Esophagus (tissue), 2 donors: ENCODE measurements at regions not wholly inside any gene's neighbourhood (a gene's known extent, or its start where the extent isn't known, plus 50 kb on each side); places are given as distances from the start of the nearest gene placed in this dataset.
A peak's percentile ranks its signal among the peaks of the same experiment; 100 is the strongest.
"Not testable (repeated sequence)": the region's sequence is repeated elsewhere in the genome, so short reads cannot be mapped to it uniquely, and the experiment has no call there.

Experiments
- H3K27ac ChIP-seq, 2 donors: one replicate each; pipeline ENCODE4 v1.5.1; 2013; ENCODE audit warnings: low read depth in 2 of 2, mild to moderate bottlenecking in 2 of 2, inconsistent platforms in 1 of 2, low read length in 1 of 2, moderate library complexity in 1 of 2
- H3K27me3 ChIP-seq, 2 donors: one replicate each; pipeline ENCODE4 v1.6.1; 2013; ENCODE audit warnings: low read length in 2 of 2, control low read depth in 1 of 2, mild to moderate bottlenecking in 1 of 2; ENCODE audit not compliant: insufficient read depth in 2 of 2, control insufficient read depth in 1 of 2
- H3K36me3 ChIP-seq, 2 donors: one replicate each; pipeline ENCODE4 v1.6.1; 2013; ENCODE audit warnings: low read length in 1 of 2; ENCODE audit not compliant: control insufficient read depth in 2 of 2, insufficient read depth in 2 of 2
- H3K4me1 ChIP-seq, 2 donors: one replicate each; pipeline ENCODE4 v1.6.1; 2013; ENCODE audit warnings: low read length in 1 of 2; ENCODE audit not compliant: control insufficient read depth in 2 of 2, insufficient read depth in 2 of 2
- H3K4me3 ChIP-seq, 2 donors: one replicate each; pipeline ENCODE4 v1.5.1; 2013; ENCODE audit warnings: low read length in 2 of 2, mild to moderate bottlenecking in 2 of 2, low read depth in 1 of 2, moderate library complexity in 1 of 2
- H3K9me3 ChIP-seq, 2 donors: one replicate each; pipeline ENCODE4 v1.6.1; 2013; ENCODE audit warnings: mild to moderate bottlenecking in 2 of 2, low read depth in 1 of 2, low read length in 1 of 2, moderate library complexity in 1 of 2; ENCODE audit not compliant: control insufficient read depth in 2 of 2, insufficient read depth in 1 of 2
- WGBS, 2 donors: extraction: QIAGEN DNeasy Blood & Tissue Kit; methylation state at CpG; one replicate each; pipeline ENCODE4 v1.1.7; 2013; 5-methylcytosine and 5-hydroxymethylcytosine counted together
- donor health status: healthy with polysubstance abuse.
- donor health status: Bipolar disorder and iron deficiency.

- Histone ChIP-seq H3K4me3 (no peak overlapping the region), H3K27ac (no peak overlapping the region), H3K4me1 (peaks cover 0 to 10% of the 10 kb centered on the region in 2 donors), H3K27me3 (no peaks in the 10 kb centered on the region), H3K9me3 (no peaks in the 10 kb centered on the region), H3K36me3 (no peaks in the 10 kb centered on the region)
- WGBS, 2 donors, result 30 to 40% methylated on average over 13 of the region's 13 CpGs
These were observed 72.0 kb downstream of the RPUSD4 start for GRCh38 chr11:126139111-126140091.

GRCh38 chr11:126138636-126139035 lies 72.8 kb downstream of the RPUSD4 start:
- Histone ChIP-seq H3K4me3 (no peak overlapping the region), H3K9me3 (no peaks in the 10 kb centered on the region), H3K4me1 (peaks cover 0 to 10% of the 10 kb centered on the region in 2 donors), H3K36me3 (no peaks in the 10 kb centered on the region), H3K27me3 (no peaks in the 10 kb centered on the region), H3K27ac (no peak overlapping the region)
- 59 to 69% methylated on average over 7 of the region's 7 CpGs for WGBS, 2 donors

GRCh38 chr11:126137136-126137535 lies 74.3 kb downstream of the RPUSD4 start:
- Histone ChIP-seq H3K4me3 (no peak overlapping the region), H3K4me1 (peaks cover 4 to 10% of the 10 kb centered on the region in 2 donors), H3K9me3 (no peaks in the 10 kb centered on the region), H3K36me3 (no peaks in the 10 kb centered on the region), H3K27me3 (no peaks in the 10 kb centered on the region), H3K27ac (no peak overlapping the region)
- 67 to 77% methylated on average over 3 of the region's 3 CpGs for WGBS, 2 donors

GRCh38 chr11:126136507-126136906 lies 73.8 kb upstream of the CDON start:
- Histone ChIP-seq H3K4me1 (peaks cover 4 to 11% of the 10 kb centered on the region in 2 donors), H3K27ac (peak overlapping the region; percentile 53 to 57)
- WGBS, 2 donors, result 59 to 69% methylated on average over 10 of the region's 10 CpGs

GRCh38 chr11:126135235-126136176 lies 72.8 kb upstream of the CDON start:
- Histone ChIP-seq H3K9me3 (no peaks in the 10 kb centered on the region), H3K4me1 (peaks cover 4 to 9% of the 10 kb centered on the region in 2 donors), H3K36me3 (no peaks in the 10 kb centered on the region), H3K4me3 (no peak overlapping the region), H3K27me3 (no peaks in the 10 kb centered on the region), H3K27ac (no peak overlapping the region)
- WGBS, 2 donors, result 66 to 81% methylated on average over 20 of the region's 20 CpGs

More at GRCh38 chr11:126136507-126136906, 73.8 kb upstream of the CDON start:
- H3K27me3 ChIP-seq, result no peaks in the 10 kb centered on the region
- H3K9me3 ChIP-seq, result no peaks in the 10 kb centered on the region
- H3K4me3 ChIP-seq, result no peak overlapping the region
- H3K36me3 ChIP-seq, result no peaks in the 10 kb centered on the region

- 75 to 82% methylated on average over 8 of the region's 8 CpGs for WGBS, 2 donors
- Histone ChIP-seq H3K9me3 (no peaks in the 10 kb centered on the region), H3K36me3 (no peaks in the 10 kb centered on the region), H3K27me3 (no peaks in the 10 kb centered on the region), H3K4me3 (no peak overlapping the region), H3K4me1 (peaks cover 4 to 10% of the 10 kb centered on the region in 2 donors), H3K27ac (no peak overlapping the region)
These were observed 71.9 kb upstream of the CDON start for GRCh38 chr11:126134461-126135155.

GRCh38 chr11:126133901-126134300 lies 71.2 kb upstream of the CDON start:
- whole genome bisulfite sequencing, 2 donors, result 75 to 78% methylated on average over 8 of the region's 8 CpGs
- Histone ChIP-seq H3K27ac (no peak overlapping the region), H3K4me3 (no peak overlapping the region), H3K27me3 (no peaks in the 10 kb centered on the region), H3K4me1 (peaks cover 4 to 8% of the 10 kb centered on the region in 2 donors), H3K36me3 (no peaks in the 10 kb centered on the region), H3K9me3 (no peaks in the 10 kb centered on the region)

GRCh38 chr11:126132319-126132718 lies 69.7 kb upstream of the CDON start:
- no peaks in the 10 kb centered on the region for H3K9me3 ChIP-seq
- H3K4me1 ChIP-seq, result peaks cover 4 to 8% of the 10 kb centered on the region in 2 donors
- H3K36me3 ChIP-seq, result no peaks in the 10 kb centered on the region
- 34 to 44% methylated on average over 3 of the region's 3 CpGs for WGBS, 2 donors
- H3K27me3 ChIP-seq, result no peaks in the 10 kb centered on the region
- H3K27ac ChIP-seq, result peak overlapping the region; percentile 47 to 56
- H3K4me3 ChIP-seq, result no peak overlapping the region

- not testable (repeated sequence) for H3K4me1 ChIP-seq, H3K27me3 ChIP-seq, H3K36me3 ChIP-seq, H3K4me3 ChIP-seq, H3K27ac ChIP-seq, H3K9me3 ChIP-seq
- WGBS, 2 donors, result 89 to 94% methylated on average over 11 of the region's 11 CpGs
These were observed 68.1 kb upstream of the CDON start for GRCh38 chr11:126130781-126131180.
